Neural cell (in vitro differentiated cells): ENCODE measurements at regions not wholly inside any gene's neighbourhood (a gene's known extent, or its start where the extent isn't known, plus 50 kb on each side); places are given as distances from the start of the nearest gene placed in this dataset.

Source experiments
- H2AFZ ChIP-seq: fragments of 200-600, 300-800 bp; sonication (generic), shearing (Covaris generic); 2 replicates; pipeline ENCODE4 v1.6.0; 2014; ENCODE audit warnings: low read depth, mild to moderate bottlenecking, antibody characterized with exemption, low read length, moderate library complexity
- H3F3A ChIP-seq: fragments of 200-600 bp; shearing (Covaris generic); 2 replicates; pipeline ENCODE4 v1.6.1; 2016; ENCODE audit warnings: mild to moderate bottlenecking, moderate library complexity, mixed read lengths, antibody characterized with exemption, low read length; ENCODE audit not compliant: insufficient read depth, poor library complexity, severe bottlenecking
- H3K27ac ChIP-seq: fragments of 200-600, 300-800 bp; sonication (generic), shearing (Covaris generic); 2 replicates; pipeline ENCODE4 v1.5.1; 2014; ENCODE audit warnings: mild to moderate bottlenecking, low read length, moderate library complexity
- H3K27me3 ChIP-seq: fragments of 300-800, 200-600 bp; sonication (generic), shearing (Covaris generic); 2 replicates; pipeline ENCODE4 v1.6.0; 2014; ENCODE audit warnings: mild to moderate bottlenecking, low read depth, low read length, moderate library complexity; ENCODE audit not compliant: insufficient read depth
- H3K36me3 ChIP-seq: fragments of 300-800, 200-600 bp; sonication (generic), shearing (Covaris generic); 2 replicates; pipeline ENCODE4 v1.5.1; 2014; ENCODE audit warnings: mild to moderate bottlenecking, antibody characterized with exemption, low read length, moderate library complexity; ENCODE audit not compliant: insufficient read depth
- H3K4me2 ChIP-seq: fragments of 300-800, 200-600 bp; sonication (generic), shearing (Covaris generic); 2 replicates; pipeline ENCODE4 v1.6.0; 2014; ENCODE audit warnings: mild to moderate bottlenecking, low read length
- H3K4me3 ChIP-seq: fragments of 300-800, 200-600 bp; sonication (generic), shearing (Covaris generic); 2 replicates; pipeline ENCODE4 v1.5.1; 2014; ENCODE audit warnings: mild to moderate bottlenecking, low read length, moderate library complexity
- H3K79me2 ChIP-seq: fragments of 200-600 bp; shearing (Covaris generic); replicated peaks from 2 replicates; pipeline ENCODE4 v1.6.0; 2014; ENCODE audit warnings: mild to moderate bottlenecking, low read length, moderate library complexity; ENCODE audit not compliant: insufficient read depth
- H3K9ac ChIP-seq: fragments of 300-800, 200-600 bp; sonication (generic), shearing (Covaris generic); 2 replicates; pipeline ENCODE4 v1.6.1; 2016; ENCODE audit warnings: mild to moderate bottlenecking, low read length, mixed read lengths
- H3K9me2 ChIP-seq: fragments of 200-600 bp; shearing (Covaris generic); 2 replicates; pipeline ENCODE4 v1.6.1; 2016; ENCODE audit warnings: mild to moderate bottlenecking, low read length, mixed read lengths; ENCODE audit not compliant: insufficient read depth
- H3K9me3 ChIP-seq: fragments of 200-600, 300-800 bp; sonication (generic), shearing (Covaris generic); 2 replicates; pipeline ENCODE4 v1.6.1; 2016; ENCODE audit warnings: mild to moderate bottlenecking, mixed run types, low read length, moderate library complexity, mixed read lengths
- H4K20me1 ChIP-seq: fragments of 200-600 bp; shearing (Covaris generic); 2 replicates; pipeline ENCODE4 v1.6.1; 2016; ENCODE audit warnings: mild to moderate bottlenecking, mixed run types; ENCODE audit not compliant: insufficient read depth
- CTCF ChIP-seq: fragments of 450-650 bp; IDR thresholded peaks from 2 replicates; pipeline ENCODE4 v1.5.1; 2014; ENCODE audit warnings: antibody characterized with exemption, mild to moderate bottlenecking, moderate library complexity; ENCODE audit not compliant: poor library complexity, severe bottlenecking
- EP300 ChIP-seq: fragments of 450-650 bp; conservative IDR thresholded peaks from 2 replicates; pipeline ENCODE4 v1.6.1; 2014; ENCODE audit warnings: antibody characterized with exemption, mild to moderate bottlenecking, moderate library complexity; ENCODE audit not compliant: poor library complexity, severe bottlenecking
- EZH2 ChIP-seq: fragments of 200-600, 300-800 bp; shearing (Covaris generic), sonication (generic); IDR thresholded peaks from 2 replicates; pipeline ENCODE4 v1.6.1; 2014; ENCODE audit warnings: antibody characterized with exemption, low read length, borderline replicate concordance, mild to moderate bottlenecking; ENCODE audit not compliant: insufficient read depth, poor library complexity, severe bottlenecking
- MXI1 ChIP-seq: fragments of 450-650 bp; conservative IDR thresholded peaks from 2 replicates; pipeline ENCODE4 v1.6.1; 2014; ENCODE audit warnings: antibody characterized with exemption, mild to moderate bottlenecking; ENCODE audit not compliant: poor library complexity, severe bottlenecking
- POLR2AphosphoS5 ChIP-seq: IDR thresholded peaks from 2 replicates; pipeline ENCODE4 v1.6.1; 2012
- RAD21 ChIP-seq: fragments of 450-650 bp; conservative IDR thresholded peaks from 2 replicates; pipeline ENCODE4 v1.6.1; 2014; ENCODE audit warnings: antibody characterized with exemption, mild to moderate bottlenecking, moderate library complexity
- SMC3 ChIP-seq: fragments of 450-650 bp; conservative IDR thresholded peaks from 2 replicates; pipeline ENCODE4 v1.6.1; 2014; ENCODE audit warnings: antibody characterized with exemption, mild to moderate bottlenecking, moderate library complexity; ENCODE audit not compliant: poor library complexity
- TAF1 ChIP-seq: IDR thresholded peaks from 2 replicates; pipeline ENCODE4 v1.6.1; 2012; ENCODE audit warnings: low read depth
- TF ChIP-seq, protein P1 (sequence below): IDR thresholded peaks from 2 replicates; pipeline ENCODE4 v1.6.1; 2012; ENCODE audit warnings: borderline replicate concordance

DNA sequence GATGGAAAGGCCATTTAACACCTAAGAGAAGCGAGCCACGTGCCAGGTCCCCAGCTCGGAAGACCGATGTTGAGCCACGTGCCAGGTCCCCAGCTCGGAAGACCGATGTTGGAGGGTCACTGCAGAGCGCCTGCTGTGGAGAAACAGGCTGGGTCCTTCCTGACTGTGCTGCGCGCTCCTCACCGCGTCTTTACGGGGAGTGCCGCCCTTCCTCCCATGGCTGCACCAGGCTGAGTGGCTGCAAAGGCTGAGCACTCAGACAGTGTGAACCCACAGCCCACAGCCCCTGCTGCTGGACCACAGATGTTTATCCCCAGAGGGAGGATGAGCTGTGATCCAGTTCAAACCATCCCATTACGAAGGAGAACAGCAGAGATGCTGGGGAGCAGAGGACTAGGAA is 55.7 kb downstream of the RTP5 start:
- no peaks in the 10 kb centered on the region for H3K27me3 ChIP-seq
- no peak overlapping the region for H3K4me2 ChIP-seq
- no peaks in the 10 kb centered on the region for H3K36me3 ChIP-seq
- H3F3A ChIP-seq = no peaks in the 10 kb centered on the region
- H3K9me2 ChIP-seq = no peaks in the 10 kb centered on the region
- no peak overlapping the region for H2AFZ ChIP-seq
- H3K9me3 ChIP-seq = no peaks in the 10 kb centered on the region
- H3K9ac ChIP-seq = no peak overlapping the region
- H3K27ac ChIP-seq = no peak overlapping the region
- no peak for TF ChIP-seq MXI1
- H3K4me3 ChIP-seq = no peak overlapping the region
- no peaks in the 10 kb centered on the region for H3K79me2 ChIP-seq
- H4K20me1 ChIP-seq = no peaks in the 10 kb centered on the region

GRCh38 chr2:241925821-241926441 is 56.4 kb downstream of the RTP5 start:
- no peak overlapping the region for H2AFZ ChIP-seq
- no peaks in the 10 kb centered on the region for H3K79me2 ChIP-seq
- no peak overlapping the region for H3K27ac ChIP-seq
- H3K9me2 ChIP-seq = no peaks in the 10 kb centered on the region
- no peaks in the 10 kb centered on the region for H3K27me3 ChIP-seq
- no peaks in the 10 kb centered on the region for H3K36me3 ChIP-seq
- no peak overlapping the region for H3K4me2 ChIP-seq
- H3F3A ChIP-seq = no peaks in the 10 kb centered on the region
- no peaks in the 10 kb centered on the region for H4K20me1 ChIP-seq
- TF ChIP-seq EP300 (no peak), EZH2 (no peak), POLR2AphosphoS5 (no peak), MXI1 (no peak), TAF1 (no peak), RAD21 (no peak)
- TF ChIP-seq, protein P1, sequence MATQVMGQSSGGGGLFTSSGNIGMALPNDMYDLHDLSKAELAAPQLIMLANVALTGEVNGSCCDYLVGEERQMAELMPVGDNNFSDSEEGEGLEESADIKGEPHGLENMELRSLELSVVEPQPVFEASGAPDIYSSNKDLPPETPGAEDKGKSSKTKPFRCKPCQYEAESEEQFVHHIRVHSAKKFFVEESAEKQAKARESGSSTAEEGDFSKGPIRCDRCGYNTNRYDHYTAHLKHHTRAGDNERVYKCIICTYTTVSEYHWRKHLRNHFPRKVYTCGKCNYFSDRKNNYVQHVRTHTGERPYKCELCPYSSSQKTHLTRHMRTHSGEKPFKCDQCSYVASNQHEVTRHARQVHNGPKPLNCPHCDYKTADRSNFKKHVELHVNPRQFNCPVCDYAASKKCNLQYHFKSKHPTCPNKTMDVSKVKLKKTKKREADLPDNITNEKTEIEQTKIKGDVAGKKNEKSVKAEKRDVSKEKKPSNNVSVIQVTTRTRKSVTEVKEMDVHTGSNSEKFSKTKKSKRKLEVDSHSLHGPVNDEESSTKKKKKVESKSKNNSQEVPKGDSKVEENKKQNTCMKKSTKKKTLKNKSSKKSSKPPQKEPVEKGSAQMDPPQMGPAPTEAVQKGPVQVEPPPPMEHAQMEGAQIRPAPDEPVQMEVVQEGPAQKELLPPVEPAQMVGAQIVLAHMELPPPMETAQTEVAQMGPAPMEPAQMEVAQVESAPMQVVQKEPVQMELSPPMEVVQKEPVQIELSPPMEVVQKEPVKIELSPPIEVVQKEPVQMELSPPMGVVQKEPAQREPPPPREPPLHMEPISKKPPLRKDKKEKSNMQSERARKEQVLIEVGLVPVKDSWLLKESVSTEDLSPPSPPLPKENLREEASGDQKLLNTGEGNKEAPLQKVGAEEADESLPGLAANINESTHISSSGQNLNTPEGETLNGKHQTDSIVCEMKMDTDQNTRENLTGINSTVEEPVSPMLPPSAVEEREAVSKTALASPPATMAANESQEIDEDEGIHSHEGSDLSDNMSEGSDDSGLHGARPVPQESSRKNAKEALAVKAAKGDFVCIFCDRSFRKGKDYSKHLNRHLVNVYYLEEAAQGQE = no peak
- no peaks in the 10 kb centered on the region for H3K9me3 ChIP-seq
- no peak overlapping the region for H3K4me3 ChIP-seq
- no peak overlapping the region for H3K9ac ChIP-seq

DNA sequence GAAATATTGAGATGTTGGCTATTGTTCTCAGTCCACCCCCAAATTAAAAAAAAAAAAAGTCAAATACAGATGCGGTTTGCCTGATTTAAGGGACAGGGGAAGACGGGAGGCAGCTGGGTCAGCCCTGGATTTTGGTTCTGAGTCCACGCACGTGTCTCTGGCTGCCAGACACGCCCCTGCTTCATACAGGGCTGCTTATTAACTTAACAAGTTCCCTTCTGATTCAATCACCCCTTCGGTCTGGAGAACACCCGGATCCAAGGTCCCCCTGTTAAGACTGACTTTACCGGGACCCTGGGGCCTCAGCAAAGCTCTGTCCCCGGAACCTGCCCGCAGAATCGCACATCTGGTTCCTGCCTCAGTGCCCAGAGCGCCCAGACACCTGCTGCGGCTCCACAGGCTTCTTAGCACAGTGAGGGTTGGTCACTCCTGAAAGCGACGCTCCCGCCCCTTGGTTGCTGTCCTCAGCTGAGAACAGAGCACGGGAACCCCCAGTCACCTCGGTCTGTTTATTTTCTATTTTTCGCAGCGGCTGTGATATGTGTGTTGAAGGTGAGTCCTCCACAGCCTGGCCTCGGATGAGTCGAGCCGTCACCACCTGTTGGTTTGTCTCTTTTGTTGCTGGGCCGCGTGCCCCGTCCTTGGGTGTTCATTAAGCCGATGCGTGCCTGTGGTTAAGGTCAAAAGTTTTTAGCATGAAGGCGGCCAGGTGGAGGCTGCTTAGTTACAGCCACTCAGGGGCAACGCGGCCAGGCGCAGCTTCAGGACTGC is 57.2 kb downstream of the RTP5 start:
- H2AFZ ChIP-seq = no peak overlapping the region
- H3K9me2 ChIP-seq = no peaks in the 10 kb centered on the region
- H3K4me3 ChIP-seq = no peak overlapping the region
- no peak overlapping the region for H3K27ac ChIP-seq
- no peaks in the 10 kb centered on the region for H3K79me2 ChIP-seq
- no peak overlapping the region for H3K4me2 ChIP-seq
- H3K36me3 ChIP-seq = no peaks in the 10 kb centered on the region
- H3K27me3 ChIP-seq = no peaks in the 10 kb centered on the region
- no peaks in the 10 kb centered on the region for H4K20me1 ChIP-seq
- no peak for TF ChIP-seq MXI1
- TF ChIP-seq POLR2AphosphoS5 = no peak
- no peak for TF ChIP-seq CTCF
- no peak for TF ChIP-seq RAD21
- no peak for TF ChIP-seq EZH2
- no peak for TF ChIP-seq TAF1
- TF ChIP-seq, protein P1 = no peak
- no peak for TF ChIP-seq EP300
- TF ChIP-seq SMC3 = no peak
- H3K9me3 ChIP-seq = no peaks in the 10 kb centered on the region
- no peak overlapping the region for H3K9ac ChIP-seq
- no peaks in the 10 kb centered on the region for H3F3A ChIP-seq
